ENCODE measurements at regions not wholly inside any gene's neighbourhood (a gene's known extent, or its start where the extent isn't known, plus 50 kb on each side); places are given as distances from the start of the nearest gene placed in this dataset.

- TF ChIP-seq CTCF (IDR thresholded peaks at IDR 0.05): no peak
- no peak for TF ChIP-seq POLR2A (IDR thresholded peaks at IDR 0.05)
These were observed 329.2 kb downstream of the TGFB2 start for GRCh38 chr1:218674280-218674773.

Measured in uterus (tissue), 2 donors.